H1 (cell line): ENCODE measurements at regions not wholly inside any gene's neighbourhood (a gene's known extent, or its start where the extent isn't known, plus 50 kb on each side); places are given as distances from the start of the nearest gene placed in this dataset.

ENCODE experiments used
- CTBP2 ChIP-seq: IDR thresholded peaks from 2 replicates; pipeline ENCODE4 v1.7.0; 2011; ENCODE audit warnings: borderline replicate concordance, mild to moderate bottlenecking, moderate library complexity, mixed read lengths, low read length; ENCODE audit not compliant: insufficient read depth, insufficient read length
- TAF1 ChIP-seq: IDR thresholded peaks from 2 replicates; pipeline ENCODE4 v1.6.1; 2011; ENCODE audit warnings: mild to moderate bottlenecking, low read depth, low read length
- TF ChIP-seq, protein P1 (sequence below): IDR thresholded peaks from 2 replicates; pipeline ENCODE4 v1.6.1; 2012; ENCODE audit warnings: inconsistent platforms

DNA sequence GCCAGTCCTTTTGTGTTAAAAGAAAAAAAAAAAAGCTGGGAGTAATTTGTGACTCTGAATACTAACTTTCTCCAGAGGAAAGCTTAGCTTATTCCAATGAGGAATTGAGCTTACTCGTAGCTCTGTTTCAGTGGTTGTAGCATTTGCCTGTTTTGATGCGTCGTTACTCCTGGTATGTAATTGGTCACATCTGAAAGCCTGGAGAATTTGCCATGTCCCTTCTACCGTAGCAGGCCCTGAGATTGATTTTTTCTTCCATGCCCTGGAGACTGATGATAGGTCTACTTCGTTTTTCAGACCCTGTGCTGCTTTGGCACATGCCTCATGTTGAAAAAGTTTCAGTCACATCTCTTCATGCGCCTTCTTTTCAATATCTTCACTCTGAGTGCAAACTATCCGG, 1103.0 kb downstream of the PLA2G4A start (continued):
- TF ChIP-seq CTBP2, result no peak
- TF ChIP-seq, protein P1, sequence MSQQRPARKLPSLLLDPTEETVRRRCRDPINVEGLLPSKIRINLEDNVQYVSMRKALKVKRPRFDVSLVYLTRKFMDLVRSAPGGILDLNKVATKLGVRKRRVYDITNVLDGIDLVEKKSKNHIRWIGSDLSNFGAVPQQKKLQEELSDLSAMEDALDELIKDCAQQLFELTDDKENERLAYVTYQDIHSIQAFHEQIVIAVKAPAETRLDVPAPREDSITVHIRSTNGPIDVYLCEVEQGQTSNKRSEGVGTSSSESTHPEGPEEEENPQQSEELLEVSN, result no peak
- TF ChIP-seq TAF1, result no peak
